Neuronal stem cell (in vitro differentiated cells): ENCODE measurements at regions not wholly inside any gene's neighbourhood (a gene's known extent, or its start where the extent isn't known, plus 50 kb on each side); places are given as distances from the start of the nearest gene placed in this dataset.
A peak's percentile ranks its signal among the peaks of the same experiment; 100 is the strongest.

Experiments used
- DNase-seq: peaks from one replicate; pipeline ENCODE4 v3.0.0-alpha.2; 2013; ENCODE audit warnings: low spot score
- H2AFZ ChIP-seq: one replicate; pipeline ENCODE4 v1.6.1; 2013; ENCODE audit warnings: mild to moderate bottlenecking, low read length, inconsistent platforms
- H2AK5ac ChIP-seq: 2 replicates; pipeline ENCODE4 v1.6.1; 2013; ENCODE audit warnings: low read depth, mild to moderate bottlenecking, inconsistent platforms, low read length, moderate library complexity, mixed read lengths
- H2BK120ac ChIP-seq: 2 replicates; pipeline ENCODE4 v1.6.1; 2013; ENCODE audit warnings: low read depth, mild to moderate bottlenecking, inconsistent platforms, low read length, moderate library complexity, mixed read lengths
- H2BK12ac ChIP-seq: one replicate; pipeline ENCODE4 v1.6.1; 2013; ENCODE audit warnings: low read length, inconsistent platforms
- H2BK15ac ChIP-seq: 2 replicates; pipeline ENCODE4 v1.6.1; 2013; ENCODE audit warnings: mild to moderate bottlenecking, low read length, inconsistent platforms, mixed read lengths
- H2BK5ac ChIP-seq: one replicate; pipeline ENCODE4 v1.6.1; 2013; ENCODE audit warnings: inconsistent platforms, mild to moderate bottlenecking, low read length, moderate library complexity
- H3K14ac ChIP-seq: one replicate; pipeline ENCODE4 v1.6.1; 2013; ENCODE audit warnings: low read length, inconsistent platforms
- H3K18ac ChIP-seq: 2 replicates; pipeline ENCODE4 v1.6.1; 2013; ENCODE audit warnings: low read length, inconsistent platforms
- H3K23ac ChIP-seq: 2 replicates; pipeline ENCODE4 v1.6.1; 2013; ENCODE audit warnings: low read depth, mild to moderate bottlenecking, mixed read lengths, low read length, inconsistent platforms; ENCODE audit not compliant: poor library complexity
- H3K27ac ChIP-seq: replicated peaks from 3 replicates; pipeline ENCODE4 v1.5.1; 2013; ENCODE audit warnings: low read length, inconsistent platforms
- H3K27me3 ChIP-seq, 3 experiments: 2 replicates each; pipeline ENCODE4 v1.6.1; 2013; ENCODE audit warnings: low read length in 3 of 3, mild to moderate bottlenecking in 2 of 3, inconsistent platforms in 1 of 3, low read depth in 1 of 3, mixed read lengths in 1 of 3, moderate library complexity in 1 of 3; ENCODE audit not compliant: control insufficient read depth in 3 of 3, insufficient read depth in 3 of 3
- H3K36me3 ChIP-seq, 2 donors: replicated peaks in 1 of 2; 2 replicates each; pipeline ENCODE4 v1.6.1; 2013; ENCODE audit warnings: low read length in 2 of 2; ENCODE audit not compliant: control insufficient read depth in 2 of 2, insufficient read depth in 2 of 2
- H3K4ac ChIP-seq: 2 replicates; pipeline ENCODE4 v1.6.1; 2013; ENCODE audit warnings: inconsistent platforms, mild to moderate bottlenecking, low read length, moderate library complexity
- H3K4me1 ChIP-seq, 2 donors: 1 replicate in 1 of 2; 2 replicates in 1 of 2; pipeline ENCODE4 v1.6.1; 2013; ENCODE audit warnings: low read length in 2 of 2, low read depth in 1 of 2; ENCODE audit not compliant: control insufficient read depth in 2 of 2, insufficient read depth in 1 of 2
- H3K4me2 ChIP-seq: one replicate; pipeline ENCODE4 v1.6.1; 2013; ENCODE audit warnings: mild to moderate bottlenecking, low read length, inconsistent platforms; ENCODE audit not compliant: insufficient read depth, poor library complexity, severe bottlenecking
- H3K4me3 ChIP-seq, 2 donors: 2 replicates each; pipeline ENCODE4 v1.5.1; 2013; ENCODE audit warnings: low read length in 2 of 2, mild to moderate bottlenecking in 2 of 2, inconsistent platforms in 1 of 2, moderate library complexity in 1 of 2
- H3K79me1 ChIP-seq: one replicate; pipeline ENCODE4 v1.6.1; 2013; ENCODE audit warnings: low read depth, mild to moderate bottlenecking, inconsistent platforms, low read length, moderate library complexity
- H3K9ac ChIP-seq: one replicate; pipeline ENCODE4 v1.6.1; 2013; ENCODE audit warnings: mild to moderate bottlenecking, low read depth, low read length, inconsistent platforms; ENCODE audit not compliant: poor library complexity
- H3K9me3 ChIP-seq, 2 donors: replicated peaks in 1 of 2; 2 replicates each; pipeline versions ENCODE3 to v1.6.1; 2013; ENCODE audit warnings: low read length in 2 of 2, mild to moderate bottlenecking in 2 of 2, inconsistent platforms in 1 of 2, low read depth in 1 of 2, mixed read lengths in 1 of 2, moderate library complexity in 1 of 2; ENCODE audit not compliant: control insufficient read depth in 2 of 2, insufficient read depth in 1 of 2
- H4K8ac ChIP-seq: one replicate; pipeline ENCODE4 v1.6.1; 2013; ENCODE audit warnings: low read depth, mild to moderate bottlenecking, inconsistent platforms, low read length, moderate library complexity
- H4K91ac ChIP-seq: one replicate; pipeline ENCODE4 v1.6.1; 2013; ENCODE audit warnings: low read length, low read depth, mild to moderate bottlenecking, inconsistent platforms; ENCODE audit not compliant: poor library complexity
- WGBS, 2 donors: extraction: QIAGEN DNeasy Blood & Tissue Kit; methylation state at CpG; one replicate each; pipeline ENCODE4 v1.1.7; 2013; ENCODE audit warnings: missing lambda C conversion rate in 2 of 2, mixed read lengths in 1 of 2; ENCODE audit not compliant: insufficient read length in 2 of 2, insufficient replicate concordance in 1 of 2; ENCODE audit errors: extremely low coverage in 2 of 2; 5-methylcytosine and 5-hydroxymethylcytosine counted together

DNA sequence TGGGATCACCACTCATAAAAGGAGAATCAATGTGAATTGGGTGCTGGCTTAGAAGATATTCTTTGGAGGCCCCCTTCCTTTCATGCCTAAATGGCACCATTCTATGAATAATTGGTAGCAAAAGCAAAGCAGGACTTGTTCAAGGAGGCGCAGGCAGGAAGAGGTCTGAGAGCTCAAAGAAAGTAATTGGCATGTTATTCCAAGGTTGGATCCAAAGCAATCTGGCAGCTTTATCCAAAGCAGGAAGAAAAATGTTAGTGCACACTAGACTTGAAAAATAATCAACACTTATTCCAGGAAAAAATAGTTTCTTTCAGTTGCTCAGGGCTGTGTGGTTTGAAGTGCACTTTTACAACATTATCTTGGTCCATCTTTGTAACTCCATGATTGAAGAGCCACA lies 326.4 kb downstream of the NUAK1 start:
- H3K14ac ChIP-seq: no peak overlapping the region
- no peaks in the 10 kb centered on the region for H3K27me3 ChIP-seq
- no peak overlapping the region for H2BK5ac ChIP-seq
- no peak overlapping the region for H3K4ac ChIP-seq
- H3K4me2 ChIP-seq: no peak overlapping the region
- H2BK120ac ChIP-seq: no peak overlapping the region
- peaks cover 0 to 5% of the 10 kb centered on the region in 2 donors for H3K9me3 ChIP-seq
- no peak overlapping the region for H4K91ac ChIP-seq
- H3K18ac ChIP-seq: no peak overlapping the region
- no peaks in the 10 kb centered on the region for H3K79me1 ChIP-seq
- WGBS, 2 donors: no CpG with 5 or more reads among the region's 1 CpG
- H3K9ac ChIP-seq: no peak overlapping the region
- no peak overlapping the region for H3K4me3 ChIP-seq
- no peaks in the 10 kb centered on the region for H3K36me3 ChIP-seq
- H2BK15ac ChIP-seq: no peak overlapping the region
- peaks cover 12 to 20% of the 10 kb centered on the region in 2 donors for H3K4me1 ChIP-seq
- H3K23ac ChIP-seq: no peak overlapping the region
- H2AK5ac ChIP-seq: no peak overlapping the region
- no peak overlapping the region for H2AFZ ChIP-seq
- no peak for DNase-seq
- H2BK12ac ChIP-seq: no peak overlapping the region
- H3K27ac ChIP-seq: no peak overlapping the region
- no peak overlapping the region for H4K8ac ChIP-seq

- Histone ChIP-seq H3K4me3 (no peak overlapping the region), H4K8ac (no peak overlapping the region), H3K79me1 (no peaks in the 10 kb centered on the region), H3K4me1 (peaks cover 12 to 20% of the 10 kb centered on the region in 2 donors), H3K18ac (no peak overlapping the region), H3K23ac (no peak overlapping the region), H2BK5ac (no peak overlapping the region), H2AFZ (peak overlapping the region; percentile 35), H2AK5ac (no peak overlapping the region), H3K14ac (no peak overlapping the region), H3K9me3 (peaks cover 0 to 5% of the 10 kb centered on the region in 2 donors), H3K27ac (peak overlapping the region; percentile 18), H3K27me3 (no peaks in the 10 kb centered on the region), H3K36me3 (no peaks in the 10 kb centered on the region), H3K4me2 (no peak overlapping the region), H3K9ac (no peak overlapping the region), H2BK15ac (no peak overlapping the region), H3K4ac (no peak overlapping the region), H2BK120ac (no peak overlapping the region), H4K91ac (no peak overlapping the region), H2BK12ac (no peak overlapping the region)
- no CpG with 5 or more reads among the region's 5 CpGs for WGBS, 2 donors
- peak; percentile 27 for DNase-seq
Measured at GRCh38 chr12:105813201-105813600, 325.6 kb downstream of the NUAK1 start.

DNA sequence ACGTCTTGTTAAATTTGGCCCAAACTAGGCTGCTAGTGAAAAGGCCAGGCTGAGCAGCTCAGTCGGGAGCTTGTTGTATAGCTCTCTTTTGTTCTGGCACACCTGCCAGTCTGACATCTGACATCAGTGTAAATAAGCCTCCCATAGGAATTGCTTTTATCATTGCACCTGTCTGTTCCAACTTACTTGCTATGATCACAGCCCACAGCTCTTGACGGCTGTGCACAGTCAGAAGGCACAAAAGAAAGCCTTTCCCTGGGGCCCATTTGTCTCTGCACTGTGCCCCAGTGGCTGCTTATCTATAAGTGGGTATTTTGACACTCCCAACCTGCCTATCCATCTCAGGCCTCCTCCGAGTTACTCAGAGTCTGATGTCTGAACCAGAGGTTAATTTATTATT lies 324.5 kb downstream of the NUAK1 start:
- Histone ChIP-seq H3K4me2 (no peak overlapping the region), H3K4me3 (no peak overlapping the region), H2BK15ac (no peak overlapping the region), H2BK5ac (no peak overlapping the region), H4K91ac (no peak overlapping the region), H3K9ac (no peak overlapping the region), H2BK12ac (no peak overlapping the region), H2AK5ac (no peak overlapping the region), H3K4ac (no peak overlapping the region), H3K14ac (no peak overlapping the region), H3K27ac (peak overlapping the region; percentile 18), H3K9me3 (peaks cover 0 to 5% of the 10 kb centered on the region in 2 donors), H3K23ac (no peak overlapping the region), H2BK120ac (no peak overlapping the region), H3K79me1 (no peaks in the 10 kb centered on the region), H3K27me3 (no peaks in the 10 kb centered on the region), H2AFZ (no peak overlapping the region), H4K8ac (no peak overlapping the region), H3K18ac (no peak overlapping the region), H3K4me1 (peaks cover 12 to 24% of the 10 kb centered on the region in 2 donors), H3K36me3 (no peaks in the 10 kb centered on the region)
- no CpG with 5 or more reads among the region's 4 CpGs for WGBS, 2 donors
- DNase-seq: peak; percentile 30

- Histone ChIP-seq H3K4me1 (peaks cover 17 to 26% of the 10 kb centered on the region in 2 donors), H3K23ac (no peak overlapping the region), H3K79me1 (no peaks in the 10 kb centered on the region), H3K9ac (no peak overlapping the region), H2BK12ac (no peak overlapping the region), H2BK120ac (no peak overlapping the region), H2BK15ac (no peak overlapping the region), H3K4me2 (no peak overlapping the region), H3K27me3 (no peaks in the 10 kb centered on the region), H4K91ac (no peak overlapping the region), H4K8ac (no peak overlapping the region), H3K4me3 (no peak overlapping the region), H2AFZ (no peak overlapping the region), H2AK5ac (no peak overlapping the region), H2BK5ac (no peak overlapping the region), H3K14ac (no peak overlapping the region), H3K9me3 (peaks cover 0 to 2% of the 10 kb centered on the region in 2 donors), H3K4ac (no peak overlapping the region), H3K36me3 (no peaks in the 10 kb centered on the region), H3K27ac (no peak overlapping the region), H3K18ac (no peak overlapping the region)
- no peak for DNase-seq
- WGBS, 2 donors: no CpG with 5 or more reads among the region's 2 CpGs
Measured at GRCh38 chr12:105819549-105819948, 319.2 kb downstream of the NUAK1 start.
